H1 (cell line): ENCODE measurements at regions not wholly inside any gene's neighbourhood (a gene's known extent, or its start where the extent isn't known, plus 50 kb on each side); places are given as distances from the start of the nearest gene placed in this dataset.
A peak's percentile ranks its signal among the peaks of the same experiment; 100 is the strongest.

Source experiments
- CTCF ChIA-PET: fragments of 300-600 bp; sonication (Branson Sonifier 250); formaldehyde crosslinking; loops from one replicate; lab custom pipeline; 2021; ENCODE audit not compliant: partially characterized antibody; lab: Charles Lee
- POLR2A ChIA-PET: fragments of 300-600 bp; sonication (Branson Sonifier 250); formaldehyde crosslinking; loops from one replicate; lab custom pipeline; 2021; ENCODE audit warnings: inconsistent platforms; ENCODE audit not compliant: partially characterized antibody; lab: Charles Lee
- DNase-seq, 2 experiments: peaks; one replicate each; pipeline versions ENCODE4 v3.0.0 to v3.0.0-alpha.2; 2010 to 2022; ENCODE audit warnings: low spot score in 2 of 2, low read depth in 1 of 2, mixed read lengths in 1 of 2
- FAIRE-seq: peaks from 2 replicates; lab custom pipeline; 2011; peaks lifted over from hg19 to GRCh38; lab: Jason Lieb, UNC
- H2AFZ ChIP-seq: 2 replicates; pipeline ENCODE4 v1.8.1; 2012; ENCODE audit warnings: low read length, inconsistent platforms
- H2AK5ac ChIP-seq: 2 replicates; pipeline ENCODE4 v1.6.1; 2013; ENCODE audit warnings: low read depth, low read length
- H2BK120ac ChIP-seq: replicated peaks from 2 replicates; pipeline ENCODE3; 2013; ENCODE audit warnings: low read depth, low read length, inconsistent platforms
- H2BK12ac ChIP-seq: 2 replicates; pipeline ENCODE4 v1.6.1; 2013; ENCODE audit warnings: low read depth, low read length
- H2BK15ac ChIP-seq: 2 replicates; pipeline ENCODE4 v1.6.1; 2013; ENCODE audit warnings: low read length
- H2BK20ac ChIP-seq: 2 replicates; pipeline ENCODE4 v1.6.1; 2013; ENCODE audit warnings: low read length
- H2BK5ac ChIP-seq: 2 replicates; pipeline ENCODE4 v1.6.1; 2013; ENCODE audit warnings: low read depth, low read length
- H3K14ac ChIP-seq: 2 replicates; pipeline ENCODE4 v1.6.1; 2013; ENCODE audit warnings: inconsistent platforms; ENCODE audit not compliant: insufficient read length
- H3K18ac ChIP-seq: 2 replicates; pipeline ENCODE4 v1.6.1; 2013; ENCODE audit warnings: low read length; ENCODE audit errors: extremely low read depth
- H3K23ac ChIP-seq: 2 replicates; pipeline ENCODE4 v1.6.1; 2013; ENCODE audit warnings: inconsistent platforms; ENCODE audit not compliant: insufficient read length
- H3K23me2 ChIP-seq: 2 replicates; pipeline ENCODE4 v1.6.1; 2013; ENCODE audit warnings: low read depth, low read length
- H3K27ac ChIP-seq: 2 replicates; pipeline ENCODE4 v1.6.1; 2011; ENCODE audit warnings: low read depth, low read length, inconsistent platforms
- H3K27me3 ChIP-seq, 4 experiments: replicated peaks in 1 of 4; 1 replicate in 1 of 4; 2 replicates in 3 of 4; pipeline versions ENCODE4 v1.6.1 to v1.8.1; 2011 to 2013; ENCODE audit warnings: low read length in 3 of 4, mild to moderate bottlenecking in 3 of 4, inconsistent platforms in 2 of 4, mixed read lengths in 2 of 4, moderate library complexity in 1 of 4; ENCODE audit not compliant: control insufficient read depth in 3 of 4, insufficient read depth in 3 of 4; ENCODE audit errors: extremely low read depth in 1 of 4
- H3K36me3 ChIP-seq, 4 experiments: 2 replicates each; pipeline versions ENCODE4 v1.6.1 to v1.8.1; 2011 to 2013; ENCODE audit warnings: mild to moderate bottlenecking in 4 of 4, low read length in 3 of 4, moderate library complexity in 2 of 4, control low read depth in 1 of 4, inconsistent platforms in 1 of 4; ENCODE audit not compliant: insufficient read depth in 4 of 4, control insufficient read depth in 2 of 4
- H3K4ac ChIP-seq: replicated peaks from 2 replicates; pipeline ENCODE3; 2013; ENCODE audit warnings: low read length, low read depth, mixed read lengths, inconsistent platforms; ENCODE audit not compliant: insufficient read length
- H3K4me1 ChIP-seq, 4 experiments: replicated peaks in 1 of 4; 1 replicate in 1 of 4; 2 replicates in 3 of 4; pipeline versions ENCODE4 v1.6.1 to v1.8.1; 2011 to 2013; ENCODE audit warnings: low read length in 3 of 4, inconsistent platforms in 2 of 4, mixed read lengths in 1 of 4; ENCODE audit not compliant: insufficient read depth in 4 of 4, control insufficient read depth in 3 of 4
- H3K4me2 ChIP-seq, 2 experiments: 2 replicates each; pipeline versions ENCODE4 v1.6.1 to v1.8.1; 2011 to 2013; ENCODE audit warnings: low read depth in 2 of 2, low read length in 2 of 2, control low read depth in 1 of 2, inconsistent platforms in 1 of 2, mild to moderate bottlenecking in 1 of 2; ENCODE audit not compliant: insufficient read depth in 1 of 2
- H3K4me3 ChIP-seq, 4 experiments: fragments of 200-600, 300-600 bp in 1 of 4; sonication (generic), shearing (Covaris generic), sonication (Bioruptor Twin) in 1 of 4; 2 replicates each; pipeline versions ENCODE4 v1.5.1 to v1.8.1; 2011 to 2016; ENCODE audit warnings: low read length in 4 of 4, low read depth in 3 of 4, control low read depth in 2 of 4, inconsistent platforms in 2 of 4, mild to moderate bottlenecking in 2 of 4, mixed read lengths in 1 of 4, moderate library complexity in 1 of 4; ENCODE audit not compliant: insufficient read depth in 2 of 4; ENCODE audit errors: extremely low read depth in 1 of 4
- H3K56ac ChIP-seq: replicated peaks from 2 replicates; pipeline ENCODE3; 2013; ENCODE audit warnings: low read depth, mild to moderate bottlenecking, mixed read lengths, low read length, inconsistent platforms; ENCODE audit not compliant: insufficient read length
- H3K79me1 ChIP-seq: 2 replicates; pipeline ENCODE4 v1.6.1; 2013; ENCODE audit warnings: low read depth, low read length, control low read depth
- H3K79me2 ChIP-seq, 2 experiments: 2 replicates each; pipeline versions ENCODE4 v1.6.1 to v1.8.1; 2012 to 2013; ENCODE audit warnings: low read length in 2 of 2, mild to moderate bottlenecking in 2 of 2, inconsistent platforms in 1 of 2; ENCODE audit not compliant: insufficient read depth in 2 of 2, control insufficient read depth in 1 of 2
- H3K9ac ChIP-seq, 4 experiments: replicated peaks in 1 of 4; 1 replicate in 1 of 4; 2 replicates in 3 of 4; pipeline versions ENCODE4 v1.6.1 to v1.8.1; 2011 to 2013; ENCODE audit warnings: low read depth in 3 of 4, low read length in 3 of 4, control low read depth in 2 of 4, mild to moderate bottlenecking in 2 of 4, moderate library complexity in 2 of 4, inconsistent platforms in 1 of 4; ENCODE audit errors: extremely low read depth in 1 of 4
- H3K9me3 ChIP-seq, 2 experiments: 2 replicates each; pipeline versions ENCODE4 v1.6.1 to v1.8.1; 2012 to 2013; ENCODE audit warnings: mild to moderate bottlenecking in 2 of 2, moderate library complexity in 2 of 2, control low read depth in 1 of 2, inconsistent platforms in 1 of 2, low read depth in 1 of 2, low read length in 1 of 2, mixed read lengths in 1 of 2; ENCODE audit not compliant: insufficient read depth in 2 of 2
- H4K20me1 ChIP-seq, 2 experiments: replicated peaks in 1 of 2; 2 replicates each; pipeline versions ENCODE3 to v1.8.1; 2011 to 2013; ENCODE audit warnings: inconsistent platforms in 2 of 2, low read length in 2 of 2, mild to moderate bottlenecking in 1 of 2; ENCODE audit not compliant: insufficient read depth in 2 of 2, control insufficient read depth in 1 of 2
- H4K5ac ChIP-seq: 2 replicates; pipeline ENCODE4 v1.6.1; 2013; ENCODE audit warnings: low read length, low read depth, mixed read lengths, inconsistent platforms; ENCODE audit not compliant: insufficient read length
- H4K8ac ChIP-seq: 2 replicates; pipeline ENCODE4 v1.8.0; 2013; ENCODE audit warnings: mild to moderate bottlenecking, moderate library complexity, low read length, inconsistent platforms; ENCODE audit not compliant: insufficient read depth; ENCODE audit errors: extremely low read depth
- H4K91ac ChIP-seq: replicated peaks from 2 replicates; pipeline ENCODE3; 2013; ENCODE audit warnings: low read length, mixed read lengths, inconsistent platforms; ENCODE audit not compliant: insufficient read length
- CEBPB ChIP-seq: IDR thresholded peaks from 2 replicates; pipeline ENCODE4 v1.6.1; 2012; ENCODE audit warnings: low read depth, low read length
- WGBS, 2 experiments: shearing (Covaris generic) in 1 of 2; methylation state at CpG; one replicate each; pipeline versions ENCODE4 v1.1.6 to v1.1.7; 2013 to 2015; ENCODE audit warnings: low lambda C conversion rate in 2 of 2, mixed read lengths in 2 of 2, inconsistent platforms in 1 of 2, low coverage in 1 of 2, missing lambda C conversion rate in 1 of 2; ENCODE audit not compliant: insufficient replicate concordance in 2 of 2, insufficient coverage in 1 of 2, insufficient read length in 1 of 2; ENCODE audit errors: extremely low coverage in 1 of 2, missing lambda C conversion rate in 1 of 2; 5-methylcytosine and 5-hydroxymethylcytosine counted together
- TF ChIP-seq, protein P1 (sequence below): IDR thresholded peaks from 2 replicates; pipeline ENCODE4 v1.6.1; 2011; ENCODE audit warnings: low read depth, mild to moderate bottlenecking, low read length; ENCODE audit not compliant: insufficient read depth

GRCh38 chr20:55213653-55214052 lies 738.3 kb downstream of the DOK5 start:
- H2BK12ac ChIP-seq, result no peak overlapping the region
- no peaks in the 10 kb centered on the region for H3K4me1 ChIP-seq
- no peak overlapping the region for H3K9ac ChIP-seq
- no peak overlapping the region for H3K27ac ChIP-seq
- no peaks in the 10 kb centered on the region for H3K79me2 ChIP-seq
- H2BK120ac ChIP-seq, result no peak overlapping the region
- no peaks in the 10 kb centered on the region for H3K27me3 ChIP-seq
- no peak overlapping the region for H2BK15ac ChIP-seq
- H3K9me3 ChIP-seq, result no peaks in the 10 kb centered on the region
- 79% methylated on average over 6 of the region's 6 CpGs; no CpG with 5 or more reads in 1 of the 2 experiments for WGBS, 2 experiments
- ChIA-PET CTCF (no interaction called here), POLR2A (no interaction called here)
- H2AFZ ChIP-seq, result no peak overlapping the region
- TF ChIP-seq, protein P1, sequence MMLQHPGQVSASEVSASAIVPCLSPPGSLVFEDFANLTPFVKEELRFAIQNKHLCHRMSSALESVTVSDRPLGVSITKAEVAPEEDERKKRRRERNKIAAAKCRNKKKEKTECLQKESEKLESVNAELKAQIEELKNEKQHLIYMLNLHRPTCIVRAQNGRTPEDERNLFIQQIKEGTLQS, result no peak
- TF ChIP-seq CEBPB, result peak; percentile 24; the same call in 1 of the 2 replicates
- H3K36me3 ChIP-seq, result no peaks in the 10 kb centered on the region
- H3K4me2 ChIP-seq, result no peak overlapping the region
- H3K4me3 ChIP-seq, result no peak overlapping the region
- no peak overlapping the region for H2BK20ac ChIP-seq
- H3K14ac ChIP-seq, result no peak overlapping the region
- no peaks in the 10 kb centered on the region for H4K20me1 ChIP-seq
- H2AK5ac ChIP-seq, result no peak overlapping the region
- H4K5ac ChIP-seq, result no peak overlapping the region
- H3K79me1 ChIP-seq, result no peaks in the 10 kb centered on the region
- H3K23me2 ChIP-seq, result no peaks in the 10 kb centered on the region
- DNase-seq, result no peak
- FAIRE-seq, result no peak
- H2BK5ac ChIP-seq, result no peak overlapping the region
- no peak overlapping the region for H3K18ac ChIP-seq
- H3K4ac ChIP-seq, result no peak overlapping the region
- no peak overlapping the region for H3K56ac ChIP-seq
- H4K91ac ChIP-seq, result no peak overlapping the region
- no peak overlapping the region for H4K8ac ChIP-seq
- no peak overlapping the region for H3K23ac ChIP-seq
